ENCODE measurements at regions not wholly inside any gene's neighbourhood (a gene's known extent, or its start where the extent isn't known, plus 50 kb on each side); places are given as distances from the start of the nearest gene placed in this dataset.

DNA sequence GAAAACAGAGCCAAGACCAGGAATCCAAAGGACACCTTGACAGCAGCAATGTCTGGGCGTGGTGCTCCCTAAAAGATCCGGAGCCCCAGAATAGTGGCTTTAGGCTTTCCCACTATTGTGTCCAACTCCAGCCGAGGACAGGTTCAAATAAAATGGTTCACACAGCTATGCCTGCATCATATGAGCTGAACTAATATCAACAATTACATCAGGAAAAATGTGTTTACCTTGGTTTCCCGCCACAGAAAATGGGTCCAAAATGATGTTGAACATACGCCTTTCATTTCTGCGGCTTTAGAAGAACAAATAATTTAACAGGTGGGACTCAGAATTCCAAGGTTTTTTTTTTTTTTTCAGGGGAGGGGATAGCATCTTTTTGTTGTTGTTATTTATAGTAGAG lies 93.6 kb downstream of the OSR1 start:
- H3K9me3 ChIP-seq (ENCODE audit: control insufficient read depth in 1 of 2, insufficient read depth in 1 of 2, low read length in 2 of 2), result no peaks in the 10 kb centered on the region
- H3K4me1 Mint-ChIP-seq (ENCODE audit: low read depth), result no peaks in the 10 kb centered on the region
- POLR2A ChIA-PET, result no interaction called here
- TF ChIP-seq CTCF (IDR thresholded peaks at IDR 0.05), result no peak
- CTCF ChIA-PET, result interaction anchor here (0.7 kb wide), 1 partner anchor 14 kb away, joined by 3 read pairs; no protein-coding TSS in a partner anchor
- no peak for DNase-seq
- H3K27me3 Mint-ChIP-seq, result peaks cover 4% of the 10 kb centered on the region
- H3K9me3 Mint-ChIP-seq, result no peaks in the 10 kb centered on the region
- H3K27ac ChIP-seq (ENCODE audit: low read depth in 1 of 2, low read length in 2 of 2), result no peak overlapping the region
- no peaks in the 10 kb centered on the region for H3K36me3 ChIP-seq (ENCODE audit: insufficient read depth, low read length)
- H3K27ac Mint-ChIP-seq, result no peak overlapping the region
- H3K27me3 ChIP-seq (ENCODE audit: control insufficient read depth in 1 of 2, insufficient read depth in 2 of 2, low read length in 2 of 2), result no peaks in the 10 kb centered on the region
- H3K4me3 ChIP-seq (ENCODE audit: low read length), result no peak overlapping the region
- ATAC-seq (ENCODE audit: poor library complexity), result no peak
- H3K4me1 ChIP-seq (ENCODE audit: insufficient read depth, low read length), result no peaks in the 10 kb centered on the region
- no peaks in the 10 kb centered on the region for H3K36me3 Mint-ChIP-seq (ENCODE audit: low read depth)
- no peak overlapping the region for H3K4me3 Mint-ChIP-seq
- intact Hi-C loops (cut with DNase I, micrococcal nuclease), result no loop called here

- POLR2A ChIA-PET, result no interaction called here
Observed at GRCh38 chr2:19262150-19262549, 96.3 kb downstream of the OSR1 start.

DNA sequence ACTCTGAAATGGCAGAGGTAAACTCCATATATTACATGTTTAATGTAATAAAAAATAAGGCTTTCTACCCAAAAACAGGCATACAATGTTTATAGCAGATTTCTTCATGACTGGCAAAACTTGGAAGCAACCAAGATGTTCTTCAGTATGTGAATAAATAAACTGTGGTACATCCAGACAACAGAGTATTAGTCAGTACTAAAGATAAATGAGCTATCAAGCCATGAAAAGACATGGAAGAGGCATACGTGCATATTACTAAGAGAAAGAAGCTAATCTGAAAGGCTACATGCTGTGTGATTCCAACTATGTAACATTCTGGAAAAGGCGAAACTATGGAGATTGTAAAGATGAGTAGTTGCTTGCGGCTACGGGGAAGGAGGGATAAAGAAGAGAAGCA lies 97.4 kb downstream of the OSR1 start:
- Mint-ChIP-seq H3K4me1 (ENCODE audit: low read depth) (no peaks in the 10 kb centered on the region), H3K36me3 (ENCODE audit: low read depth) (no peaks in the 10 kb centered on the region), H3K27me3 (peaks cover 4% of the 10 kb centered on the region), H3K9me3 (peaks cover 4% of the 10 kb centered on the region), H3K27ac (no peak overlapping the region), H3K4me3 (no peak overlapping the region)
- Histone ChIP-seq H3K36me3 (ENCODE audit: insufficient read depth, low read length) (no peaks in the 10 kb centered on the region), H3K4me1 (ENCODE audit: insufficient read depth, low read length) (no peaks in the 10 kb centered on the region), H3K9me3 (ENCODE audit: control insufficient read depth in 1 of 2, insufficient read depth in 1 of 2, low read length in 2 of 2) (no peaks in the 10 kb centered on the region), H3K27me3 (ENCODE audit: control insufficient read depth in 1 of 2, insufficient read depth in 2 of 2, low read length in 2 of 2) (no peaks in the 10 kb centered on the region), H3K27ac (ENCODE audit: low read depth in 1 of 2, low read length in 2 of 2) (no peak overlapping the region), H3K4me3 (ENCODE audit: low read length) (no peak overlapping the region)
- CTCF ChIA-PET, result no interaction called here
- ATAC-seq (ENCODE audit: poor library complexity) (no peak), DNase-seq (no peak)
- intact Hi-C loops (cut with DNase I, micrococcal nuclease), result no loop called here
- no peak for TF ChIP-seq CTCF (IDR thresholded peaks at IDR 0.05)
- POLR2A ChIA-PET, result no interaction called here

More at GRCh38 chr2:19262150-19262549, 96.3 kb downstream of the OSR1 start:
- Histone ChIP-seq H3K27me3 (ENCODE audit: control insufficient read depth in 1 of 2, insufficient read depth in 2 of 2, low read length in 2 of 2) (no peaks in the 10 kb centered on the region), H3K4me3 (ENCODE audit: low read length) (no peak overlapping the region), H3K27ac (ENCODE audit: low read depth in 1 of 2, low read length in 2 of 2) (no peak overlapping the region), H3K9me3 (ENCODE audit: control insufficient read depth in 1 of 2, insufficient read depth in 1 of 2, low read length in 2 of 2) (no peaks in the 10 kb centered on the region), H3K36me3 (ENCODE audit: insufficient read depth, low read length) (no peaks in the 10 kb centered on the region), H3K4me1 (ENCODE audit: insufficient read depth, low read length) (no peaks in the 10 kb centered on the region)
- Mint-ChIP-seq H3K27ac (no peak overlapping the region), H3K27me3 (peaks cover 4% of the 10 kb centered on the region), H3K36me3 (ENCODE audit: low read depth) (no peaks in the 10 kb centered on the region), H3K4me3 (no peak overlapping the region), H3K4me1 (ENCODE audit: low read depth) (no peaks in the 10 kb centered on the region), H3K9me3 (peaks cover 2% of the 10 kb centered on the region)
- TF ChIP-seq CTCF (IDR thresholded peaks at IDR 0.05), result no peak
- no peak for ATAC-seq (ENCODE audit: poor library complexity)
- DNase-seq, result no peak
- CTCF ChIA-PET, result no interaction called here
- intact Hi-C loops (cut with DNase I, micrococcal nuclease), result no loop called here
